OCI-LY7 (cell line): ENCODE measurements at regions not wholly inside any gene's neighbourhood (a gene's known extent, or its start where the extent isn't known, plus 50 kb on each side); places are given as distances from the start of the nearest gene placed in this dataset.

ENCODE experiments used
- CTCF ChIP-seq: fragments of 200-600 bp; sonication (generic); conservative IDR thresholded peaks from 2 replicates; pipeline ENCODE4 v1.5.1; 2014; ENCODE audit warnings: mild to moderate bottlenecking, antibody characterized with exemption, low read length, moderate library complexity, mixed read lengths
- EZH2phosphoT487 ChIP-seq: fragments of 200-600 bp; sonication (generic); IDR thresholded peaks from 2 replicates; pipeline ENCODE4 v1.6.1; 2018; ENCODE audit warnings: low read depth, borderline replicate concordance, mild to moderate bottlenecking, mixed run types, antibody characterized with exemption, low read length, moderate library complexity, mixed read lengths

DNA sequence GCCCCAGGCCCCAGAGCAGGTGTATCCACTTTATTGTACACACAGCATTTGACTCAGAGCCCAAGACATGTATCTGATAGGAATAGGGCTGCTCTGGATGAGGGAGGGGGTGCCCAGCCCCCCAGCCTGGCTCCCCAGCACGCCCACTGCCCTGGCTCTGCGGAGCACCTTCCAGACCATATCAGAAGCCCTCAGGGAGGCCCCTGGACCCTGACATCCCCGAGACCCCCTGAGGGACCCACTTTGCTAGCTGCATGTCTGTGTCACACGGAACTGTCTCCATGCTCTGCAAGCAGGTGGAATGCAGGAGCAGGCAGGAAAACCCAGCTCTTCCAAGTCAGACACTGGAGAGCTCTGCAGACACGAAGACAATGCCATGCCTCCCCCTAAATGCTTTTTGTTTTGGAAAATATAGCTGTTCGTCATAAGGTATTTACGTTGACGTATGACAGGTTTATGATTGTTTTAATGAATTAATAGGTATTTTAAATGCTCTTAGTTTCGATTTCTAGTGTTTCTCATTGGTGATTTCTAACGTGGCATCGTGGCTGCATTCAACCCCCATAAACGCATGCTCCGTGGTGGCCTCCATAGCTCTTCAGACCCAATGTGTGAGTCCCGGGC, 92.8 kb upstream of the INSIG1 start:
- no peak for TF ChIP-seq CTCF
- TF ChIP-seq EZH2phosphoT487: no peak
